ENCODE measurements at regions not wholly inside any gene's neighbourhood (a gene's known extent, or its start where the extent isn't known, plus 50 kb on each side); places are given as distances from the start of the nearest gene placed in this dataset.

DNA sequence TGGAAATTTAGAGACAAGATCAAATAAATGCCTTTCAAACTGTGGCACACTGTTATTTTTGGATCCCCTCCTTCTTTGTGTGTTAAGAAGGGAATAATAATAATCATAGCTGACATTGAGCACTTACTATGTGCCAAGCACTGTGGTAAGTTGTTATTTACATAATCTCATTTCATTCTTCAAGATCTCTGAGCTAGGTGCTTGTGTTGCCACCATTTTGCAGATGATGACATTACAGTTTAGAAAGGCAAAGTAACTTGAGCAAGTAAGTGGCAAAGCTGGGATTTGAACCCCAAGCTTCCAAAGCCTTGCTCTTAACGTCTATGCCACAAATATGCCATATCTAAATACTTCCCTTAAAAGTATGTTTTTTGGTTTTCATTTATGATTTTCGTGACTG, 121.8 kb upstream of the TMEM161B start (continued):
- TF ChIP-seq, protein P1, sequence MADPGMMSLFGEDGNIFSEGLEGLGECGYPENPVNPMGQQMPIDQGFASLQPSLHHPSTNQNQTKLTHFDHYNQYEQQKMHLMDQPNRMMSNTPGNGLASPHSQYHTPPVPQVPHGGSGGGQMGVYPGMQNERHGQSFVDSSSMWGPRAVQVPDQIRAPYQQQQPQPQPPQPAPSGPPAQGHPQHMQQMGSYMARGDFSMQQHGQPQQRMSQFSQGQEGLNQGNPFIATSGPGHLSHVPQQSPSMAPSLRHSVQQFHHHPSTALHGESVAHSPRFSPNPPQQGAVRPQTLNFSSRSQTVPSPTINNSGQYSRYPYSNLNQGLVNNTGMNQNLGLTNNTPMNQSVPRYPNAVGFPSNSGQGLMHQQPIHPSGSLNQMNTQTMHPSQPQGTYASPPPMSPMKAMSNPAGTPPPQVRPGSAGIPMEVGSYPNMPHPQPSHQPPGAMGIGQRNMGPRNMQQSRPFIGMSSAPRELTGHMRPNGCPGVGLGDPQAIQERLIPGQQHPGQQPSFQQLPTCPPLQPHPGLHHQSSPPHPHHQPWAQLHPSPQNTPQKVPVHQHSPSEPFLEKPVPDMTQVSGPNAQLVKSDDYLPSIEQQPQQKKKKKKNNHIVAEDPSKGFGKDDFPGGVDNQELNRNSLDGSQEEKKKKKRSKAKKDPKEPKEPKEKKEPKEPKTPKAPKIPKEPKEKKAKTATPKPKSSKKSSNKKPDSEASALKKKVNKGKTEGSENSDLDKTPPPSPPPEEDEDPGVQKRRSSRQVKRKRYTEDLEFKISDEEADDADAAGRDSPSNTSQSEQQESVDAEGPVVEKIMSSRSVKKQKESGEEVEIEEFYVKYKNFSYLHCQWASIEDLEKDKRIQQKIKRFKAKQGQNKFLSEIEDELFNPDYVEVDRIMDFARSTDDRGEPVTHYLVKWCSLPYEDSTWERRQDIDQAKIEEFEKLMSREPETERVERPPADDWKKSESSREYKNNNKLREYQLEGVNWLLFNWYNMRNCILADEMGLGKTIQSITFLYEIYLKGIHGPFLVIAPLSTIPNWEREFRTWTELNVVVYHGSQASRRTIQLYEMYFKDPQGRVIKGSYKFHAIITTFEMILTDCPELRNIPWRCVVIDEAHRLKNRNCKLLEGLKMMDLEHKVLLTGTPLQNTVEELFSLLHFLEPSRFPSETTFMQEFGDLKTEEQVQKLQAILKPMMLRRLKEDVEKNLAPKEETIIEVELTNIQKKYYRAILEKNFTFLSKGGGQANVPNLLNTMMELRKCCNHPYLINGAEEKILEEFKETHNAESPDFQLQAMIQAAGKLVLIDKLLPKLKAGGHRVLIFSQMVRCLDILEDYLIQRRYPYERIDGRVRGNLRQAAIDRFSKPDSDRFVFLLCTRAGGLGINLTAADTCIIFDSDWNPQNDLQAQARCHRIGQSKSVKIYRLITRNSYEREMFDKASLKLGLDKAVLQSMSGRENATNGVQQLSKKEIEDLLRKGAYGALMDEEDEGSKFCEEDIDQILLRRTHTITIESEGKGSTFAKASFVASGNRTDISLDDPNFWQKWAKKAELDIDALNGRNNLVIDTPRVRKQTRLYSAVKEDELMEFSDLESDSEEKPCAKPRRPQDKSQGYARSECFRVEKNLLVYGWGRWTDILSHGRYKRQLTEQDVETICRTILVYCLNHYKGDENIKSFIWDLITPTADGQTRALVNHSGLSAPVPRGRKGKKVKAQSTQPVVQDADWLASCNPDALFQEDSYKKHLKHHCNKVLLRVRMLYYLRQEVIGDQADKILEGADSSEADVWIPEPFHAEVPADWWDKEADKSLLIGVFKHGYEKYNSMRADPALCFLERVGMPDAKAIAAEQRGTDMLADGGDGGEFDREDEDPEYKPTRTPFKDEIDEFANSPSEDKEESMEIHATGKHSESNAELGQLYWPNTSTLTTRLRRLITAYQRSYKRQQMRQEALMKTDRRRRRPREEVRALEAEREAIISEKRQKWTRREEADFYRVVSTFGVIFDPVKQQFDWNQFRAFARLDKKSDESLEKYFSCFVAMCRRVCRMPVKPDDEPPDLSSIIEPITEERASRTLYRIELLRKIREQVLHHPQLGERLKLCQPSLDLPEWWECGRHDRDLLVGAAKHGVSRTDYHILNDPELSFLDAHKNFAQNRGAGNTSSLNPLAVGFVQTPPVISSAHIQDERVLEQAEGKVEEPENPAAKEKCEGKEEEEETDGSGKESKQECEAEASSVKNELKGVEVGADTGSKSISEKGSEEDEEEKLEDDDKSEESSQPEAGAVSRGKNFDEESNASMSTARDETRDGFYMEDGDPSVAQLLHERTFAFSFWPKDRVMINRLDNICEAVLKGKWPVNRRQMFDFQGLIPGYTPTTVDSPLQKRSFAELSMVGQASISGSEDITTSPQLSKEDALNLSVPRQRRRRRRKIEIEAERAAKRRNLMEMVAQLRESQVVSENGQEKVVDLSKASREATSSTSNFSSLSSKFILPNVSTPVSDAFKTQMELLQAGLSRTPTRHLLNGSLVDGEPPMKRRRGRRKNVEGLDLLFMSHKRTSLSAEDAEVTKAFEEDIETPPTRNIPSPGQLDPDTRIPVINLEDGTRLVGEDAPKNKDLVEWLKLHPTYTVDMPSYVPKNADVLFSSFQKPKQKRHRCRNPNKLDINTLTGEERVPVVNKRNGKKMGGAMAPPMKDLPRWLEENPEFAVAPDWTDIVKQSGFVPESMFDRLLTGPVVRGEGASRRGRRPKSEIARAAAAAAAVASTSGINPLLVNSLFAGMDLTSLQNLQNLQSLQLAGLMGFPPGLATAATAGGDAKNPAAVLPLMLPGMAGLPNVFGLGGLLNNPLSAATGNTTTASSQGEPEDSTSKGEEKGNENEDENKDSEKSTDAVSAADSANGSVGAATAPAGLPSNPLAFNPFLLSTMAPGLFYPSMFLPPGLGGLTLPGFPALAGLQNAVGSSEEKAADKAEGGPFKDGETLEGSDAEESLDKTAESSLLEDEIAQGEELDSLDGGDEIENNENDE (IDR thresholded peaks at IDR 0.05; ENCODE audit: insufficient replicate concordance, low read length) = no peak
- no peak for TF ChIP-seq JUN (IDR thresholded peaks at IDR 0.05; ENCODE audit: low read depth, low read length)
- no peak for TF ChIP-seq SUZ12 (IDR thresholded peaks at IDR 0.05; ENCODE audit: low read length)
- TF ChIP-seq KDM4A (IDR thresholded peaks at IDR 0.05; ENCODE audit: low read depth, low read length, severe bottlenecking) = no peak
- no peak for TF ChIP-seq SIX5 (IDR thresholded peaks at IDR 0.05; ENCODE audit: low read depth, low read length)
